HL-60 (cell line): ENCODE measurements at regions not wholly inside any gene's neighbourhood (a gene's known extent, or its start where the extent isn't known, plus 50 kb on each side); places are given as distances from the start of the nearest gene placed in this dataset.

Experiments used
- DNase-seq, 2 experiments: peaks; one replicate each; pipeline ENCODE4 v3.0.0-alpha.2; 2010 to 2020; ENCODE audit warnings: low read depth in 1 of 2, low spot score in 1 of 2
- H3K27ac ChIP-seq: fragments of 250-450 bp; sonication (Bioruptor Pico); replicated peaks from 2 replicates; pipeline ENCODE4 v1.5.1; 2020; ENCODE audit warnings: mild to moderate bottlenecking, moderate library complexity
- H3K27me3 ChIP-seq: fragments of 250-450 bp; sonication (Bioruptor Pico); 2 replicates; pipeline ENCODE4 v1.5.1; 2021; ENCODE audit warnings: mild to moderate bottlenecking, moderate library complexity; ENCODE audit not compliant: insufficient read depth, poor library complexity, severe bottlenecking
- H3K4me3 ChIP-seq: replicated peaks from 2 replicates; pipeline ENCODE4 v1.5.1; 2011; ENCODE audit warnings: mild to moderate bottlenecking, control low read depth, low read length; ENCODE audit not compliant: insufficient read depth
- CTCF ChIP-seq: IDR thresholded peaks from one replicate; pipeline ENCODE4 v1.5.1; 2011; ENCODE audit warnings: low read length, control low read depth, inconsistent platforms; ENCODE audit not compliant: insufficient read depth
- GABPA ChIP-seq: IDR thresholded peaks from 2 replicates; pipeline ENCODE4 v1.6.1; 2012; ENCODE audit warnings: low read depth
- POLR2AphosphoS5 ChIP-seq: IDR thresholded peaks from 2 replicates; pipeline ENCODE4 v1.6.1; 2012; ENCODE audit warnings: low read depth
- REST ChIP-seq: IDR thresholded peaks from 2 replicates; pipeline ENCODE4 v1.6.1; 2012; ENCODE audit warnings: low read depth; ENCODE audit not compliant: insufficient replicate concordance
- SPI1 ChIP-seq: IDR thresholded peaks from 2 replicates; pipeline ENCODE4 v1.6.1; 2012; ENCODE audit warnings: low read depth, mild to moderate bottlenecking, borderline replicate concordance

GRCh38 chr13:31920727-31921100 is 110.9 kb upstream of the FRY start:
- no peak for TF ChIP-seq CTCF
- TF ChIP-seq POLR2AphosphoS5: no peak
- no peak for TF ChIP-seq SPI1
- no peak for TF ChIP-seq REST
- TF ChIP-seq GABPA: no peak
- peak overlapping the region; percentile 29 for H3K27ac ChIP-seq
- no peaks in the 10 kb centered on the region for H3K27me3 ChIP-seq
- DNase-seq: no peak
- H3K4me3 ChIP-seq: no peak overlapping the region

GRCh38 chr13:31922724-31923123 is 108.8 kb upstream of the FRY start:
- no peak overlapping the region for H3K27ac ChIP-seq
- no peaks in the 10 kb centered on the region for H3K27me3 ChIP-seq
- H3K4me3 ChIP-seq: no peak overlapping the region
- TF ChIP-seq SPI1: no peak
- no peak for TF ChIP-seq GABPA
- no peak for TF ChIP-seq POLR2AphosphoS5
- TF ChIP-seq REST: no peak
- TF ChIP-seq CTCF: no peak
- no peak for DNase-seq

GRCh38 chr13:31923134-31923763 is 108.3 kb upstream of the FRY start:
- H3K27me3 ChIP-seq: no peaks in the 10 kb centered on the region
- H3K4me3 ChIP-seq: no peak overlapping the region
- peak in 1 of 2 experiments; percentile 51 for DNase-seq
- TF ChIP-seq POLR2AphosphoS5 (no peak), CTCF (no peak), GABPA (no peak), REST (no peak), SPI1 (peak; percentile 34; the same call in 1 of the 2 replicates)
- H3K27ac ChIP-seq: peak overlapping the region; percentile 35; the same call in 1 of the 2 replicates
